Neural cell (in vitro differentiated cells): ENCODE measurements at regions not wholly inside any gene's neighbourhood (a gene's known extent, or its start where the extent isn't known, plus 50 kb on each side); places are given as distances from the start of the nearest gene placed in this dataset.

Experiments used
- EP300 ChIP-seq: fragments of 450-650 bp; conservative IDR thresholded peaks from 2 replicates; pipeline ENCODE4 v1.6.1; 2014; ENCODE audit warnings: antibody characterized with exemption, mild to moderate bottlenecking, moderate library complexity; ENCODE audit not compliant: poor library complexity, severe bottlenecking
- EZH2 ChIP-seq: fragments of 200-600, 300-800 bp; shearing (Covaris generic), sonication (generic); IDR thresholded peaks from 2 replicates; pipeline ENCODE4 v1.6.1; 2014; ENCODE audit warnings: antibody characterized with exemption, low read length, borderline replicate concordance, mild to moderate bottlenecking; ENCODE audit not compliant: insufficient read depth, poor library complexity, severe bottlenecking
- POLR2AphosphoS5 ChIP-seq: IDR thresholded peaks from 2 replicates; pipeline ENCODE4 v1.6.1; 2012
- SMC3 ChIP-seq: fragments of 450-650 bp; conservative IDR thresholded peaks from 2 replicates; pipeline ENCODE4 v1.6.1; 2014; ENCODE audit warnings: antibody characterized with exemption, mild to moderate bottlenecking, moderate library complexity; ENCODE audit not compliant: poor library complexity
- TAF1 ChIP-seq: IDR thresholded peaks from 2 replicates; pipeline ENCODE4 v1.6.1; 2012; ENCODE audit warnings: low read depth
- TF ChIP-seq, protein P1 (sequence below): fragments of 450-650 bp; IDR thresholded peaks from 2 replicates; pipeline ENCODE4 v1.5.1; 2014; ENCODE audit warnings: antibody characterized with exemption, mild to moderate bottlenecking, moderate library complexity; ENCODE audit not compliant: poor library complexity, severe bottlenecking
- TF ChIP-seq, protein P2 (sequence below): IDR thresholded peaks from 2 replicates; pipeline ENCODE4 v1.6.1; 2012; ENCODE audit warnings: borderline replicate concordance

DNA sequence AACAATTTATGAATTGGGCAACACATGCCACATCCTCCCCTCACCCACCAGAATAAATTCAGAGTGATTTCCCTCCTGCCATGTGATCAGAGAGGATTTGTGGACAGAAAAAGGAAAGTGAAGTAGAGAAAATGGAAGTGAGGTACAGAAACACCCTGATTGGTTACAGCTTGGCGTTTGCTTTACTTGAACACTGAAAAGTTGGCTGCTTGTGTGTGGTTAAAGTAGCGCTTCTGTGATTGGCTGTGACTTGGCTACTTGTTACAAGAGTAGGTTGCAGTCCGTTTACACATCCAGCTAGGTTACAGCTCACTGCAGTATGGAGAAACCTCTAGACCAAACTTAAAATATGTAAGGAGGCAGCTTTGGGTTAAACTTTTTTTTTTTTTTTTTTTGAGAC is 205.2 kb upstream of the ZNF608 start:
- no peak for TF ChIP-seq EP300
- no peak for TF ChIP-seq EZH2
- TF ChIP-seq, protein P1, sequence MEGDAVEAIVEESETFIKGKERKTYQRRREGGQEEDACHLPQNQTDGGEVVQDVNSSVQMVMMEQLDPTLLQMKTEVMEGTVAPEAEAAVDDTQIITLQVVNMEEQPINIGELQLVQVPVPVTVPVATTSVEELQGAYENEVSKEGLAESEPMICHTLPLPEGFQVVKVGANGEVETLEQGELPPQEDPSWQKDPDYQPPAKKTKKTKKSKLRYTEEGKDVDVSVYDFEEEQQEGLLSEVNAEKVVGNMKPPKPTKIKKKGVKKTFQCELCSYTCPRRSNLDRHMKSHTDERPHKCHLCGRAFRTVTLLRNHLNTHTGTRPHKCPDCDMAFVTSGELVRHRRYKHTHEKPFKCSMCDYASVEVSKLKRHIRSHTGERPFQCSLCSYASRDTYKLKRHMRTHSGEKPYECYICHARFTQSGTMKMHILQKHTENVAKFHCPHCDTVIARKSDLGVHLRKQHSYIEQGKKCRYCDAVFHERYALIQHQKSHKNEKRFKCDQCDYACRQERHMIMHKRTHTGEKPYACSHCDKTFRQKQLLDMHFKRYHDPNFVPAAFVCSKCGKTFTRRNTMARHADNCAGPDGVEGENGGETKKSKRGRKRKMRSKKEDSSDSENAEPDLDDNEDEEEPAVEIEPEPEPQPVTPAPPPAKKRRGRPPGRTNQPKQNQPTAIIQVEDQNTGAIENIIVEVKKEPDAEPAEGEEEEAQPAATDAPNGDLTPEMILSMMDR: no peak
- TF ChIP-seq, protein P2, sequence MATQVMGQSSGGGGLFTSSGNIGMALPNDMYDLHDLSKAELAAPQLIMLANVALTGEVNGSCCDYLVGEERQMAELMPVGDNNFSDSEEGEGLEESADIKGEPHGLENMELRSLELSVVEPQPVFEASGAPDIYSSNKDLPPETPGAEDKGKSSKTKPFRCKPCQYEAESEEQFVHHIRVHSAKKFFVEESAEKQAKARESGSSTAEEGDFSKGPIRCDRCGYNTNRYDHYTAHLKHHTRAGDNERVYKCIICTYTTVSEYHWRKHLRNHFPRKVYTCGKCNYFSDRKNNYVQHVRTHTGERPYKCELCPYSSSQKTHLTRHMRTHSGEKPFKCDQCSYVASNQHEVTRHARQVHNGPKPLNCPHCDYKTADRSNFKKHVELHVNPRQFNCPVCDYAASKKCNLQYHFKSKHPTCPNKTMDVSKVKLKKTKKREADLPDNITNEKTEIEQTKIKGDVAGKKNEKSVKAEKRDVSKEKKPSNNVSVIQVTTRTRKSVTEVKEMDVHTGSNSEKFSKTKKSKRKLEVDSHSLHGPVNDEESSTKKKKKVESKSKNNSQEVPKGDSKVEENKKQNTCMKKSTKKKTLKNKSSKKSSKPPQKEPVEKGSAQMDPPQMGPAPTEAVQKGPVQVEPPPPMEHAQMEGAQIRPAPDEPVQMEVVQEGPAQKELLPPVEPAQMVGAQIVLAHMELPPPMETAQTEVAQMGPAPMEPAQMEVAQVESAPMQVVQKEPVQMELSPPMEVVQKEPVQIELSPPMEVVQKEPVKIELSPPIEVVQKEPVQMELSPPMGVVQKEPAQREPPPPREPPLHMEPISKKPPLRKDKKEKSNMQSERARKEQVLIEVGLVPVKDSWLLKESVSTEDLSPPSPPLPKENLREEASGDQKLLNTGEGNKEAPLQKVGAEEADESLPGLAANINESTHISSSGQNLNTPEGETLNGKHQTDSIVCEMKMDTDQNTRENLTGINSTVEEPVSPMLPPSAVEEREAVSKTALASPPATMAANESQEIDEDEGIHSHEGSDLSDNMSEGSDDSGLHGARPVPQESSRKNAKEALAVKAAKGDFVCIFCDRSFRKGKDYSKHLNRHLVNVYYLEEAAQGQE: no peak
- TF ChIP-seq TAF1: no peak
- TF ChIP-seq POLR2AphosphoS5: no peak
- no peak for TF ChIP-seq SMC3
